GM21529 (cell line): ENCODE measurements at regions not wholly inside any gene's neighbourhood (a gene's known extent, or its start where the extent isn't known, plus 50 kb on each side); places are given as distances from the start of the nearest gene placed in this dataset.

Source experiments
- ATAC-seq: cut with Tn5 transposase; IDR thresholded peaks from one replicate; pipeline ENCODE4 v1.9.1; 2021; ENCODE audit not compliant: unreplicated experiment

DNA sequence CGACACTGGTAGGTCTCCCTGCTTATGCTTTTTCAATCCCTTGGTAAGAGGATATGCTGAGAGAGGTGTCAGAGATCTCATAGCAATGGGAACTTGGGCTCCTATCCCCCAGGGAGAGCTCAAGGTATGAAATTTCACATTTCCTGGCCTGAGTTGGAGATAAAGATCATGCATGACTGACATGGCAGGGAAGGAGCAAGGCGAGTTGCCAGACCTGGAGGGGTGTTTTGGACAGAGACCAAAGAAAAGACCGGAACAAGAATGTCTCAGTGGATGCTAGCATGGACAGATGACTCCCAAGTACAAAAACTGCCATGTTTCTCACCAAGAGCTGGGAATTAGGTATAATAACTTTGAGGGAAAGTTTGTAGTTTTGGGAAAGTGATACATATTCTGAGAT, 334.1 kb upstream of the B3GALT2 start:
- no peak for ATAC-seq

GRCh38 chr1:193519922-193520321, 333.5 kb upstream of the B3GALT2 start:
- no peak for ATAC-seq

DNA sequence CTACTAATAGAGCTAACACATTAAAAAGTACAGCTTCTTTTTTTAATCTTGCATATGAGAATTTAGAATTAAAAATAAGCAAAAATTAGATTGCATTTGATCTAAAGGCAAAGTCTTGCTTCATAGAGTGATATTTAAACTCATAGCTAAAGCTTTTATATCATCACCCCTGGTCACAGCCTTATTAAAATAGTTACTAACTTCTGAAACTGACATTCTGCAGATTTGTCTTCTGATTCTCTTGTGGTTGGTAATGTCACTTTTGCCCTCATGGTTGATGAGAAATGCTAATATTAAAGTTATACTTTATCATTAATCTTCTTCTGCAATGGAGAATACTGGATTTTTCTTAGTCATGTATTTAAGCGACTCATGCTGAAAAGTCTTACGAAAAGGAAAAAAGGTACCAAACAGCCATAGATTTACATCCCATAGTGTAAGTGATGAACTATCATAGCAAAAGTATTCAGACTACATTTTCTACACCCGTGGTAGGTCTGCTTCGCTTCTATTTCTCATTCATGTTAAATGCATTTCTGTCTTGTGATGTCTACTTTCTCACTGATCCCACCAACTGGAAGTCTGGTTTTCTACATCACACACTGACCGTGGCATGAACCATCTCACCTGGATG, 330.5 kb upstream of the B3GALT2 start:
- no peak for ATAC-seq

GRCh38 chr1:193514397-193514796, 328.0 kb upstream of the B3GALT2 start:
- no peak for ATAC-seq

- ATAC-seq: no peak
Observed at GRCh38 chr1:193513032-193513431, 326.6 kb upstream of the B3GALT2 start.

- no peak for ATAC-seq
Observed at GRCh38 chr1:193504920-193505319, 318.5 kb upstream of the B3GALT2 start.

- no peak for ATAC-seq
Observed at GRCh38 chr1:193498088-193498655, 311.8 kb upstream of the B3GALT2 start.

GRCh38 chr1:193494368-193494767, 308.0 kb upstream of the B3GALT2 start:
- no peak for ATAC-seq

GRCh38 chr1:193489191-193489590, 302.8 kb upstream of the B3GALT2 start:
- no peak for ATAC-seq

DNA sequence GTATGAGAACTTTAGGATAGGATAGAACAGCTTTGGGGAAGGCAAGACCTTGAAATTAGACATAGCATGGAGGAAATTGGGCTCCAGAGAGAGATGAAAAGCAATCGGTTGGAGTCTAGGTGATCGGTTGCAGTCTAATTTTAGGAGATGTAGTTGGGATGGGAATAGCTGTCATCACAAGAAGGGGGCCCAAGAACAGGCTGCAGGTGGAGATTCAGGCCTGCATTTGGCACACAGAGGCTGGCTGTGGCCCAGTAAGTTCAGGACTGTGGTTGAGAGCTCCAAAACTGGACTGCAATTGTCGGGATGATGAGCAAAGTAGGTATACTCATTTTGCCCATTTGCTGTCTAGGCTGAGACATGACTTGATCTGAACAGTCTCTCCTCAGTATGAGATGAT, 301.3 kb upstream of the B3GALT2 start:
- ATAC-seq: no peak

DNA sequence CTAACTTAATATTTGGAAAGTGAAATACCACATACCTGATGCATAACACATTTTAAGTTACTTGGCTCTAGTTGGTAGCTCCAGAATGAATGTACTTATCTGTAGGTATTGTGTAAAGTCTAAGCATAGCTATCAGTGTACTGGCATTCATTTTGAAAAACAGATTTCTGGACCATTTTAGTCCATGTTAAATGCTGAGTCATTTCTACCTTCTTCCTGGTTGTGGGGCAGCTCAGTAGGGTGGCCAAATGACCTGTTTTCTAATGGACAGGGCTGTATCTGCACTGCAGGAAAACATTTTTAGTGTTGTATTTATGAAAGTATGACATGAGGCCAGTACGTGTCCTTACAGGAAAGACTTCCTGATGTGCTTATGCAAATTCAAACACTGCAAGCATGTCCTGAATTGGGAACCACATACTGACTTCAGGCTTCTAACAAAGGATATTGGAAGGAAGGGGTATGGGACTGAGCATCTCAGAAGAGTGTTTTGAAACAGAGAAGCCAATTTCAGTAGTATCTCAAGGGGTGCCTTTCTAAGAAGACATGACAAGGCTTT, 300.3 kb upstream of the B3GALT2 start:
- ATAC-seq: peak; percentile 41

- no peak for ATAC-seq
Observed at GRCh38 chr1:193480755-193481154, 294.3 kb upstream of the B3GALT2 start.

DNA sequence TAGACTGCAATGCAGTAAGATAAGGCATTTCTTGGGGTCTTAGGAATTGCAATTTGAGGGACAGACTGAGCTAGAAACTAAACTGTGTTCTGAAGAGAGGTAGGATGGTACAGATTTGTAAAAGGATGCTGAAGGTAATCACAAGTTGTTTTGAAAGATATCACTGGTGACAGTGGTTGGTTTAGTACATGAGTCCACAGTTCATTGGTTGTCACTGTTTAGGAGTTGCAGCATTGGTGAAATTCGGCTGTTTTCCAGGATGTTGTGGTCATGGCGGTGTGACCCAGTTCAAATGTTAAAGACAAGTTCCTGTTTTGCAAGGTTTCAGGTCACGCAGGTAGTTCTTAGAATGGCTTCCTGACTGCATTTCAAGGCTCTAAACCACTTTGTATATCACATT, 292.8 kb upstream of the B3GALT2 start:
- peak; percentile 97 for ATAC-seq

- no peak for ATAC-seq
Observed at GRCh38 chr1:193476748-193477147, 290.3 kb upstream of the B3GALT2 start.

DNA sequence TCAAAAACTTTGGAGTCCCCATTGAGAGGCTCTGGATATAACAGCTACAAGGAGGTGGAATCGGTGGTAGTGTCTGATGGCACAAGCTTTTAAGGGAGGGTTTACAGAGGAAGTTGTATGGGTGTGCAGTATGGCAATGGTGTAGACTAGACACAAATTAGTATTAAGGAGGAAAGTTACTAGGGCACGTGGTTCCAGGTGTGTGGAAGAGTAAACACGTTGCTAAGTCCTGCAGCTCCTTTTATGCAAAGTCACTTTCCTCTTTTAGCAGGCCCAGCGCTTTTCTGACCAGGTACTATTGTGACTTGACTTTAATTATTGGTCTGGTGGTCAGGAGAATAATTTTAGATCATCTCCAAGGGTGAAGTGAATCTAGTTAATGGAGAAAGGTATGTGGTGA, 287.5 kb upstream of the B3GALT2 start:
- ATAC-seq: no peak

DNA sequence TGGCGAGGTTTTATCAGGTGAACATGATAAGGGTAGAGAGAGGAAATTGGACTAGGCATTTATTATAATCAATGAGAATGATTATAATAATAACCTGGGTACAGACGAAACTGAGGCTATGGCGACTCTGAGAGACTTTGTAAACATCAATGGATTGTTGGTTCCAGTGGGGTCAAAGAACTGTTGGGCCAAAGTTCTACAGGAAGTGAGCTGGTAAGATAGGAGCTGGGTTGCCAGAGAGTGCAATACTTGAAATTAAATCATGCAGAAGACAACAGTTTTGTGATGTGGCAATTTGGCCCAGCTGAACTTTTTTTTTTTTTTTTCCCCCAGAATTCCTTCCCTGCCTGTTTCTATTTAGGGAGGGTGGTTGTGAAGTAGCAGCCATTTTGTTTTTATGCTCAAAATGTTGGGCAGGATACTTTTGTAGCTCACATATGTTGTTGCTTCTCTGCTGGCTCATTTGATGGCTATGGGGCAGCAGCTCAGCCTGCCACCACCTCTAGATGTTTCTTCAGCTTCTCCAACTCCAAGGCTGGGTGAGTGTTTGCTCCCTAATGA, 286.5 kb upstream of the B3GALT2 start:
- ATAC-seq: no peak

- ATAC-seq: no peak
Observed at GRCh38 chr1:193472430-193472829, 286.0 kb upstream of the B3GALT2 start.

DNA sequence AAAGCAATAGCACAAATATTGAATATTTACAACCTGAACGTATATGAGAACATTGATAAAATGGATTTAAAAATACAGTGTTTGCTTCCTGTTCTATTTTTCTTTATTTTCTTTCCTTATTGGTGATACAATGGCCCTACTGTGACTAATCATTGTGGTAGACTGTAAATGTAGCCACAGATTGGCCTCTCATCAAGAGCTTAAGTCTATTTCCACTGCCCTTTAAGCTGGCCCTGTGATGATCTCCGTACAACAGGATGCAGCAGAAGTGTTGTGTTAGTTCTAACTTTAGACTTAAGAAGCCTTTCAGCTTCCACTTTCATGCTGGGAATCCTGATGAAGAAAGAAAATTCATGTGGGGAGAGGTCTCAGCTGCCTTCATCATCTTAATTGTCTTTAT, 285.6 kb upstream of the B3GALT2 start:
- no peak for ATAC-seq

DNA sequence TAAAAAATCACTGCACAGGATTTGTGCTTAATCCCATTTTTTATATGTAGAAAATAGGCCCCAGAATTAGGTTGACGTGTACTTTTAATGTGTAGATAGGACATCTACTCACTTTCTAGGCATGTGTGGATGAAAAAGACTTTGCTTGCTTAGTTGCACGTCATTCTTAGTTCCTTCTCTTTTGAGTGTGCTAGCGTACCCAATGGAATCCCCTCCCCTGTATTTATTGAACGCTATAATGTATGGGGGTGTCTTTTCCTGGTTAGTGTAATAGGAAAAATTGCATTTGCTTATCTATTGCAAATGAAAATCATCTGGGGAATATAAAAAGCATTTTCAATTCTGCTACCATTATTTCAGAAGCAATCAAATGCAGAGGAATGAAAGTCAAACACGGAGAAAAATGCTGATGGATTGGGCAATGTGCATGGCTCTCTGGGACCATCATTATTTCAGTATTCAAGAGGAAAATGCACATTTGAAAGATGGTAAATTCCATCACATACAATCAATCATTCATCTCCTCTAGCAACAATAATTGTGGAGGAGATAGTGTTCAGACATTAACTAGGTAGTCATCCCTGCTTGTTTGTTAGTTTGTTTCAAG, 277.0 kb upstream of the B3GALT2 start:
- no peak for ATAC-seq

DNA sequence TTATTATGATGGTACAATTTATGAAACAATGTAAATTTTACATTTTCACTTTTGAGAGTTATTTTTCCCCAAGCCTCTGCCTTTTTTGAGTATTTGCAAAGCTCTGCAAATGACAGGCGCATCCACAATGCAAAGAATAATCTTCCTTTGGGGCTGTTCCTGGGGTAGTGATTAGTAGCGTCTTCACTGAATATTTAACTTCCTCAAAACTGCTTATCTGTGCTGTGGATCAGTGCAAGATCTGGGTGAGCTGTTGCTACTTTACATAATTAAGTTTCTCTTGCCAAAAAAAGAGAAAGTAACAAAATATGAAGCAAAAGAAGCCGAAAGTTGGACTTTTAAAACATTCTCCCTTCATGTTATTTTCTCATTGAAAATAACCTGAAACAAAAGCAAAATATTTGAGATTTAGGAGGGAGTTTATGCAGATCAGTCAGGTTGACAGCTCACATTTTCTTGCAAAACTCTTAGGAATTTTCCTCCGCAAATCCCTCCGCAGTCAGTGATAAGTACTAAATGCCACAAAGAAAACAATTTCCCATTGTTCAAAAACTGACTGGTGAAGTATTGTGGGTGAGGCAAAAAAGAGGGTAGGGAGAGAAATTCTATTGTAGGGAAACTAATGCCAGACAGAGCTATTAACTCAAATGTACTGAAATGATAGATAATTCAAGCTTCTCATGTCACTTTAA, 276.4 kb upstream of the B3GALT2 start:
- no peak for ATAC-seq

DNA sequence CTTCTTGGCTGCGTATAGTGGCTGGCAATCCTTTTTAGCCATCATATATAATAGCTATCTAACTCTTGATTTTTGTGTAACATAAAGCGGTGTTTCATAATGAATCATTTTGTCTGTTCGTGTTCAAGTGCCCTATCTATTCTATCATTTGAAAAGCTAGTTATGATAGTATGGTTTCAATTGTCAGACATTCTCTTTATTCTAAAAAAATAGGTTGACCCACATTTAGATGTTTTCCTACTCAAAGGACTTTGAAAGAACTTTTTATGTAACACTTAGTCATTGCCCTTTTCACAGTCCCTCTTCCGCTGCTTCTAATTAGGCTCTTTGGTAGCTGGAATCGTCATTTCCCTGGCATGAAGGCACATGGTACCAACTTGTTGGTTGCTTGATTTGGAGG, 272.2 kb upstream of the B3GALT2 start:
- ATAC-seq: no peak

- ATAC-seq: no peak
Observed at GRCh38 chr1:193457676-193458075, 271.3 kb upstream of the B3GALT2 start.
